GM19438 (cell line): ENCODE measurements at regions not wholly inside any gene's neighbourhood (a gene's known extent, or its start where the extent isn't known, plus 50 kb on each side); places are given as distances from the start of the nearest gene placed in this dataset.

Source experiments
- ATAC-seq: cut with Tn5 transposase; IDR thresholded peaks from one replicate; pipeline ENCODE4 v1.9.1; 2021; ENCODE audit warnings: low read depth; ENCODE audit not compliant: unreplicated experiment

DNA sequence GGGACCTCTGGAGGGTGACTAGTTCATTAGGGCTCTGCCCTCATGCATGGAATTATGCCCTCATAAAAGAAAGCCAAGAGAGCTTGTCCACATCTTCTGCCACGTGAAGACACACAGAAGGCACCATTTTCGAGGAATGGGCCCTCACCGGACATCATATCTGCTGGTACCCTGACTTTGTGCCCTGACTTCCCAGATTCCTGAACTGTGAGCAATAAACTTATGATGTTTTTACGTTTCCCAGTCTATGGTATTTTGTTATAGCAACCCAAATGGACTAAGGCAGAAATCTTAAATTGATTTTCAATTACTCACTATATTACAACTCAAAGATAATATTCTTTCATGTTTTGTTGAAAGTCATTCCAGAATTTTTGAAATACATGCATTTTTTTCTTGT is 163.8 kb upstream of the PAPPA start:
- no peak for ATAC-seq

DNA sequence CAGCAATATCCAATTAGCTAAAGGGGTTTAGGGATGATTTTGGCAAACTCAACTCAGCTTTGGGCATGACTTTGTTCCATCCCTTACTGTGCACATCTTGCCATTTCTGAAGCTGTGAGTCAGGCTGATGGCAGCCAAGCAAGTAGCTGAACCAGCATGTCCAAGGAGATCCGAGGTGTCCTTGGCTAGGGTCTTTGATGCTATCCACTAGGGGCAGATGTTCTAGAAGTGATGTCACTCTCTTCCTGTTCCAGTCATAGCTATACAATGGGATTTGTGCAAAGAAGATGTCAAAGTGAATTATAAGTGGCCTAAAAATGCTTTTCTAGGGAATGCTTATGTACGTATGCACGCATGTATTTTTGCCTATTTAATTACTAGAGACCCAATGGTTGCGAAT is 160.8 kb upstream of the PAPPA start:
- ATAC-seq = no peak

DNA sequence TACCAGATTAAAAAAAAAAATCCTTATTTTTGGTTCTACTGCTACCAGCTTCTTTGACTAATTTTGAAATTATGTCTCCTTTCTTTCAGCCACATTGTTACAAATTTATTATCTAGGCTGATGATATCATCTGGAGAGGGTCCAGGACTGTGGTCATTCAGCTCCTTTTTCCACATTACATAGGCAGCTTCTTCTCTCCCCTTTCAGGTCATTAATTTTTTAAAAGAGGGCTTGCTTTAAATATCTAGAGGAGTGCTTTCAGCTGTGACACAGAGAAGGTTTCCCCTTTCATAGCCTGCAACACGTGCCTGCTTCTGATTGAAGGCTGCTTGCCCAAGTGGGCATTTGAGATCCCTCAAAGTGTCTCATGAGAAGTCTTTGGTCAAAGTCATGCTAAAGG is 155.7 kb upstream of the PAPPA start:
- ATAC-seq = no peak

DNA sequence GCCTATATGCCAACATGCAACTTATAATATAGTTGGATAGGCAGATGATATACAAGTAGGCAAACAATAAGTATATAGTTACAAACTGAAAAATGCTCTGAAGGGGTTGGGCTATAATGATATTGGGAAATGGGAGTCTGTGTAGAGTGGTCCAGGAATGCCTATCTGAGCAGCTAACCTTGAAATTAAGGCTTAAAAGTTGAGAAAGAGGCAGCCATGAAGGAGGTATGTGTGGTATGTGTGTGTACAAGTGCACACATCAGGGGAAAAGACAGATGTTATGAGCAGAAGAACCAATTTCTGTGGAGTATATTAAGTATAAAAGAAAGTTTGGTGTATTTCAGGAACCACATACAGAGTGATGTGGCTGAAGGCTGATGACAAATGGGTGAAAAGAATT is 154.9 kb upstream of the PAPPA start:
- ATAC-seq = no peak

DNA sequence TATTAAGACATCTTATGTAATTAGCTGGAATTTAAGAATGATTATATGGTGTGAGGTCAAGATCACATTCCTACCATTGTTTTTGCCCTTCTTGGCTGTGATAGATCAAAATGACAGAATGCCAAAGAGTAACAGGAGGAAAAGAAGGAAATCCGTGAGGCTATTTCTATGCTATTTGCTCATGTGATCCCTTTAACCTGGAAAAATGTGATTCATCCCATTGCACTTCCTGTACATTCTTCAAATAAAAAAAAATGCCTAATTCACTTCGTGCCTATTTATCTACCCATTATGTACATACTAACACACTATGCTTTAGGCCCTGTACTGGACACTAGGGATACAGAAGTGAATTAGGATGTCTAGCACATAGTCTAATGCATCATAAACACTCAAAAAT is 154.1 kb upstream of the PAPPA start:
- ATAC-seq = no peak

DNA sequence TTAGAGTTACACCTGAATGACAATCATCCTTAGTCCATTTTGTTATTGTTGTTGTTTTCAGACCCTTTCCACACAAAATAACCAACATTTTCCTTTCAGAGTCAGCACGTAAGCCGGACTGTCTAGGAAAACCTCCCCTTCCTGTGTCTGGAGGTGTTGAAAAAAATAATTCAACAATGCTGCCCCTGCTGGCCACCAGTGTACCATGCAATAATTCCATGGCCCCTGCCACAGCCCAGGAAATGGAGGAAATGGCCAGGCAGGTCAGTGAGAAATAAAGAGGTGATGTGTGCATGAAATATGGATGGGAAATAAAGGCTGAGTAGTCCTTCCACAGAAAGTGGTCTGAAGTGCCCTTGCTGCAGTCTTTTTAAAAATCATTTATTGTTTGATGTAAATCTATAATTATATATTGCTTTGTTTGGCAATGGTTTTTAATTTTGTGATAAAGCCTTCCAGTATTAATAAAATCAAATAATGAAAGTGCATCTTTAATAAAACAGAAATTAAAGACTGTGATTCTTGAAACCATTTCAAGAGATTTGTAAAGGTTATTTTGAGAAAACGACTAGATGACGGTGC is 152.8 kb upstream of the PAPPA start:
- peak; percentile 90 for ATAC-seq

DNA sequence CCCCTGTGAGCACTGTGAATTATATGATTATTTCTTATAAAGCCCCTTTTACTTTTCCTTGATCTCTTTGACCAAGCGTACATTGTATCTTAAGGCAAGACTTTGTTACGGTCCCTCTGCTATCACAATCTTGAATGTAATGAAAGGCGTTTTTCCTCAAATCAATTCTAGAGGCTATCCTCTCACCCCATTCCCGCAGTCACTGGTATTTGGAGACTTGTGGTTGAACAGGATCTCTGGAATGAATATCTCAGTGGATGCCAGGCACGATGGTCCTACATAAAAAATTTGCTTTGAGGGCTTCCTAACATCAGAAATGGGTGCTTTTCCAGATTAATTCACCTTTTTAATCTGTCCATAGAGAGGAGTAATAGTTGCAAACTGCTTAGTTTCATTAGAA is 151.4 kb upstream of the PAPPA start:
- ATAC-seq = no peak

DNA sequence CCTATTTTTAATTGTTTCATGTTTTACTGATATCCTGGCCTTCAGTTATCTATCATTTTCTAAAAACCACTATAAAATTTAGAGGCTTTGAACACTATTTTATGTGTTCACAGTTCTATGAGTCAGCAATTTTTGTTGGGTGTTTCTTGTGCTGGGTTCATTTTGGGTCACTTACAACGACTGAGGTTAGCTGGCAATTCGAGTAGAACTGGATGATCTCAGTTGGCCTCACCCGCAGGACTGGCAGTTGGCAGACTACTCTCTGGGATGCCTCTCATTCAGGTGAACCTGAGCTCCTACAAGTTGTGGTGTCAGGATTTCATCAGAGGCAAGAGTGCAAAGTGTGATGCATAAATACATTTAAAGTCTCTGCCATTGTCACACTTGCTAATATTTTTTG is 151.0 kb upstream of the PAPPA start:
- ATAC-seq = no peak

DNA sequence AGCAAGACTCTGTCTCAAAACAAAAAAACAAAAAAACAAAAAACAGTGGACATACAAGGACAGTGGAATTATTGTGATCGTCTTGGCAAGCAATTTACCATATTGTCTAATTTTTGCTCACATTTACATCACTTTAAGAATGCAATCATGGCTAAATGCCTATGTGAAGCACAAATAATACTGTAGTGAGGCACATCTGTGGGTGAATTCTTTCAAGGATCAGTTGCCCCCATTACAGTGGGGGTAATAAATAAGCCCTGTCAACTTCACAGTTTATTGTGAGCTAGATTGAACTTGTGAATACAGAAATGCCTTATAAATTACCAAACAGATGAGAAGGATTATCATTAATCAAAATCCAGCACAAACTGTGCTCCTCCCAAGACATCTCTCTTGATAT is 150.2 kb upstream of the PAPPA start:
- no peak for ATAC-seq

DNA sequence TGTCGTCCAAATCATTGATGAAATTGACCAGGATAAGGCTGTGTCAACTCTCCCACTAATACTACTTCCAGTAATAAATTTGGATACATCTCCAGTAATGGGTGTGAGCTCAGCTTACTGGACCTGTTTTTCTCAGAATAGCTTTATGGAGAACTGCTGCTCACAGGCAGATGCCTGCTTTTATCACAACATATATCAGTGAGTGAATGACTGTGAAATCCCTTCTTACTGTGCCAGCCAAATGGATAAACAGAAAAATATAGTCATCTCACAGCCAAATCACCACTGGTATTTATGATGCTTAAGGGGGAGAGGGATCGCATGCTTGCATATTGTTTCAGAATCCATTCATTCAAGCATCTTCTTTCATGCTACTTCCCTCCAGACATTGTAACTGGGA is 148.4 kb upstream of the PAPPA start:
- no peak for ATAC-seq

DNA sequence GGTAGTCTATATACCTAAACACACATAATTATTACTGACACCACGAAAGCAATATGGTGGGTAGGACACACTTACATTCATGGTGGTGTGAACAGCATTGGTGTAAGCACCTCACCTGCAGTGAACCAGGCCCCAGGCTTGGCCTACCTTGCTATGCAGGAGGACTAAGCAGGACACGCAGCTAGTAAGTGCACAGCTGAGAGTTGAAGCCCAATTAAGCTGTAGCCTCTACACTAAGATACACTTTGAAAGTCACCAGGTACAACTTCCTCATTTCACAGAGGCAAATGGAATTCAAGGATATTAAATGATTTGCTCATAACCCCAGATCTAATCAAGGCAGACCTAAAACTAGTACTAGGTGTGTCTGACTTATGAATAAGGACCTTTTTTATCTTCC is 145.8 kb upstream of the PAPPA start:
- ATAC-seq = no peak

DNA sequence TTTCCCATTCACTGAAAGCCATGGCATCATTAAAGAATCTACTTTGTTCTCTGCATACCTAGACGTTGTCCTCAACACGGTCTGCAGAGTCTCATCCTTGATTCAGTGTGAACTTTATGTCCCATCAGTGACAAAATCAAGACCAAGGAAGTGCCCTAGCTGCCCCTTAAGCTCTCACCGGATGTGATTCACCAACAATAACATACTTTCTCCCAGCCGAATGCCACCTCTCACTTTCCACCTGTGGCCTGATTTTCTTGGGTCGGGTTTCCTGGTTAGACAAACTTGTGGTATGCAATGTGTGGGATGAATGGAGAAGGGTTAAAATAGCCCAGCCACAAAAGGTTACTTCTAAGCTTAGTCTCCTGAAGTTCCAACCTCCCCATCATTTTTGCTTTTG is 145.3 kb upstream of the PAPPA start:
- ATAC-seq = no peak

DNA sequence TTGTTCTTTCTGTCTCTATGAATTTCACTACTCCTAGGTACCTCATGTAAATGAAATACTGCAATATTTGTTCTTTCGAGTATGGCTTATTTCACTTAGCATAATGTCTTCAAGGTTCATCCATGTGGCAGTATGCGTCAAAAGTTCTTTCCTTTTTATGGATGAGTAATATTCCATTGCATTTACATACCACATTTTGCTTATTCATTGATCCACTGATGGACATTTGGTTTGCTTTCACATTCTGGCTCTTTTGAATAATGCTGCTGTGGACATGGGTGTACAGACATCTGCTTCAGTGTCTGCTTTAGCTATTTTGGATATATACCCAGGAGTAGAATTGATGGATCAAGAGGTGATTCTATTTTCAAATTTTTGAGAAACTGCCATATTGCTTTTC is 144.2 kb upstream of the PAPPA start:
- no peak for ATAC-seq

DNA sequence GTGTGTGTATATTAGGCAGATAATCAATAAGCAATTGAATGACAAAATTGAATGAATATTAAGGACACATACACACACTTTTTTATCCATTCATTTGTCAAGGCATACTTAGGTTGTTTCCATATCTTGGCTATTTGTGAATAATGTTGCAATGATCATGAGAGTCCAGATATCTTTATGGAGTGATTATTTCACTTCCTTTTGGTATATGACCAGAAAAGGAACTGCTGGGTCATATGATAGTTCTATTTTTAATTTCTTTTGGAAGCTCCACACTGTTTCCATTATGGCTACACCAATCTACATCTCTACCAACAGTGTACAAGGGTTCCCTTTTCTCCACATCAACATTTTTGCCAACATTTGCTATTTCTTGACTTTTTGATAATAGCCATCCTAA is 137.7 kb upstream of the PAPPA start:
- ATAC-seq = no peak

DNA sequence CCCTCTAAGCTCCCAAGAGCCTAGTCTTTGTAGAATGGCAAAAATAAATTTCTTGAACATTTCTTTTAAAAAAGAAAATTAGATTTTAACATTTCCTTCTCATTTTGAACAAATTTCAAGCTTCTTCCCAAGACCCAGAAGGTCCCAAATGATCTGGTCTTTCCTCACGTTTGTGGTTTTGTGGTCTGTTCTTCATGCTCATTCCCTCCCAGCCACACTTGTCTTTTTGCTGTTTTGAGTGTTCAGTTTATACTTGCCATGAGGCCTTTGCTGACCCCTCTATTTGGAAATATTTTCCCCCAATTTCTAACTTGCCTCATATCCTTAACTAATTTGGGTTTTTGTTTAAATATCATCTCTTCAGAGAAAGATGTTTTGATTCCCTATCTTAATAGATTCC is 133.4 kb upstream of the PAPPA start:
- ATAC-seq = no peak

DNA sequence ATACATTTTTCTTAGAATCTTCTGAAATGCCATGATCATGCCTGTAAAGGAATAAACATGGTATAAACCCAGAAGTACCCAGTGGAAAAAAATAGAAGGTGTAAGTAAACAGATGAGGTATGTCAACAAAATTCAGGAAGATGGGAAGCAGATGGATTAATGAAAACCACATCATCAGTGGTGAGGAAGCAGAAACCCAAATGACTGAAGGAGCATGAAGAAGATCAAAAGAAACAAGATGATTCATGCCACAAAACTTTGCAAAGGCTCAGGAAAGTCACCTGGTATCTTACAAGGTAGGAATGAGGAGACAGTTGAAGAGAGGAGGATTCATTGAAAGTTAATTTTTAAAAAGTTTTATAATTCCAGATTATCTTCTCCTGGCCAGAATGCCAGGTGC is 132.8 kb upstream of the PAPPA start:
- no peak for ATAC-seq

DNA sequence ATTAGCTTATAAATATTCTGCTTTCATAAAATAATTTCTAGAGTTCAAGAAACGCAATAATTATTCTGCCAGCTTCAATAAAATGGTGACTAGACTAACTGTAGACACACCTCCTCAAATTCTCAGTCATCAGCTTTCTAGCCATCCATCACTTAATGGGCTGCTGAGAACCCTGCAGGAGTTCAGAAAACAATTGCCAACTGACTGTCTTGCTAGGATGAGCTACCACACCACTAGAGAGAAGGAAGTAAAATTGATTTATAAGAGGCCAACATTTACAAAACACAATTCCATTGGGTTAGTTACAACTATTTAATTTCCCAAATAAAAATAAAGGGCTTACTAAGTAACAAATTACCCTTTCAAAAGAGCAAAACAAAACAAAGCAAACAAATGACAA is 126.5 kb upstream of the PAPPA start:
- ATAC-seq = no peak

DNA sequence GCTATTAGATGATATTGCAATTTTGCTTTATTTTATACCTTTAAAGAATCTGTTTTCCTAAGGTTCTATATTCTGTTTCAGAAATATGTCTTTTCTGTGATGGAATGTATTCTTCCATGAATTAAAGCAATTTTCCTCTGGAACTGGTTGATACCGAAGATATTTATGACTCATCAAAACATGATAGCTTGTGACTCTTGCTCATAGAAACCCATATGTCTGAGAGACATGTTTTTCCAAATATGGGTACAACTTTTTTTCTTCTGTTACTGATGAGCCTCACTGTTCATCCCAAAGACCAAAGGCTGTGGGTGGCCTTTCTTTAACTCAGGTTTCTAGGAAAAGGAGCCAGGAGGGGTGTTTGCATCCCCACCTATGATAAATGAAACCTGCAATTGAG is 126.1 kb upstream of the PAPPA start:
- ATAC-seq = no peak

DNA sequence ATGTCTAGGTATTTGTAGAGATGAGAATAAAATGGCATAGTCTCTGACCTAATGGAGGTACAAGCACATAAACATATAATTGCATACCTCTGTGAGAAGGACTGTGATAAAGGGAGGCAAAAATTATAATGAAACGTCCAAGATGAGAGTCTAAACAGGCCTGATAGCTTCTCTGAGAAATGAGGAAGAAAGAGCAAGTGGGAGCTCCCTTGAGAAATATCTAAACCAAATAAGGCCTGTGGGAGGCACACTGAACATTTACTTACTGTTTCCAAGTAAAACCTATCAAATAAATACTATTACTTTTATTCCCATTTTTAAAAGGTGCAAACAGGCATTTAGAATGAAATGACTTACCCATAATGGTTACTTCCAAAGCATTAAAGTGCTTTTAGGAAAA is 125.6 kb upstream of the PAPPA start:
- no peak for ATAC-seq

DNA sequence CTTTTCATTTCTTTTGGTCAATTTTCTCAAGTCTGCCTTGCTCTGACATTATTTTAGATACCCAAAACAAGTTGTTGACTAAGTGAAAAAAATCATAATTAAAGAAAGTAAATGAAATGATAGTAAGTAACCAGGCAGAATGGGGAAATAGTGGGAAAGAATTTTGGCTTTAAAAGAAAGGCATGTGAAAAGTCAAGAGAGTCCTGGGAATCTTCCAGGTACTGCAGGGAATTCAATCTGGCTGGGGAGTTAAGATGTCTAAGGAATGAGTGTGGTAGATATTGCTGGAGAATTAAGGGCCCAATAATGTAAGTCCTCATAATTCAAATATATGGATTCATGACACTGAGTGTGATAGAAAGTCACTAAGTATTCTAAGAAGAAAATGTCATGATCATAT is 123.1 kb upstream of the PAPPA start:
- no peak for ATAC-seq

DNA sequence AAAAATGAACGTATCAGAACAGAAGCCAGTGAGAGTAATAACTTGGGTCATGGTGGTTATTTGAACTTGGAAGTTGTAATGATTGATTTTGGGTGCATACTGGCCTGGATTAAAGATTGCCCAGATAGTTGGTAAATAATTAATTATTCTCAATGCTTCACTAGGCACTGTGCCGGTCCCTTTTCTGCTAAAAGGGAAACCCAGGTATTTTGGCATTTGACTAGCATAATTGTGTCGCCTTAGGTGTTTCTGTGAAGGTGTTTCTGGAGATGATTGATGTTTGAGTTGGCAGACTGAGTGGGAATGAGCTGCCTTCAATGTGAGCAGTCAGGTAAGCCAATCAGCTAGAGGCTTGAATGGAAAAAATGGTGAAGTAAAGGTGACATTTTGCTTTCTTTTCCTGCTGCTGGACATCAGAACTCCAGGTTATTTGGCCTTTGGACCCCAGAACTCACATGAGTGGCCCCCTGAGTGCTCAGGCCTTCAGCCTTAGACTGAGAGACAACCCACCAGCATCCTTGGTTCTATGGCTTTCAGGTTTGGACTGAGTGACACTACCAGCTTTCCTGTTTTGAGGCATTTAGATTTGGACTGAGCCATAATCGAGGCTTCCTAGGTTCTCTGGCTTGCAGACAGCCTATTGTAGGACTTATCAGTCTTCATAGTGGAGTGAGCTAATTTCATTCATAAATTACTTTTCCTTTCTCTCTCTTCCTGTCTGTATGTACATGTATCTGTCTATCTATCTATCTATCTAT is 120.7 kb upstream of the PAPPA start:
- no peak for ATAC-seq

DNA sequence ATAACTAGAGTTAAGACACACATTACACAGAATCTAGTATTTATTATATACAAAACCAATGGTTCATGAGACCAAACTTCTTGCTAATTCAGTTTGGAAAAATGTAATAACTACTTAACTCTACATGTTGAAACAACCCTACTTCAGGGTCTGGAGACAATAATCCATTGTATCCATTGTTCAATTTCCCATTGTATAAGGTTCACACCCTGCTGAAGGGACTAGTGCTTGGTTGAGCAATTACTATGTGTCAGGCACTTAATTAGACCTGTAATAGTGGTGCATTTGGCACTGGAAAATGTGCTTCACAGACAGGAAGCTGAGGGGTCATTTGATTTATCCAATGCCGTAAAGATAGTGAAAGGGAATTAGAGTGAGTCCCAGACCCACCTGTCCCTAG is 114.3 kb upstream of the PAPPA start:
- ATAC-seq = no peak

DNA sequence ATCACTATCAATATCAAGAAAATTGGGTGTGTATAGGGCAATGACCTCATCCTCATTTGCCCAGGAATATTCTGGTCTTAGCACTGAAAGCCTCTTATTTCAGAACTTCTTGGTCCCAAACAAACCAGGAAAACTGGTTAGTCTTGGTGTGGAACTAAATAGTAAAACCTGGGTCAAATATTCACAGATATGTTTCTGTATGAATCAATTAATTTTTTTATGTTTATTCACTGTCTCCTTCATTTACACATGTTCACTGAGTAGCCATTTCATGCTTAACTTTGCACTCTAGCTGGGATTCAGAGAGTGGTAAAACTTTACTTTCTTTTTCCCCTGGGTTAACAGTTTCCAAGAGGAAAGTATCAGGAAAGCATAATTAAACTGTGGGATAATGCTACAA is 113.7 kb upstream of the PAPPA start:
- ATAC-seq = no peak
